NCI-H446 (cell line): ENCODE measurements at regions not wholly inside any gene's neighbourhood (a gene's known extent, or its start where the extent isn't known, plus 50 kb on each side); places are given as distances from the start of the nearest gene placed in this dataset.
"Not testable (repeated sequence)": the region's sequence is repeated elsewhere in the genome, so short reads cannot be mapped to it uniquely, and the experiment has no call there.

Source experiments
- DNase-seq, 2 experiments: peaks; one replicate each; lab custom pipeline; 2025; lab: John Stamatoyannopoulos, UW

- DNase-seq: no peak
Measured at GRCh38 chr11:83403691-83404389, 117.7 kb upstream of the CCDC90B start.

- DNase-seq: no peak
Measured at GRCh38 chr11:83401506-83402225, 115.5 kb upstream of the CCDC90B start.

GRCh38 chr11:83394331-83394730 is 108.2 kb upstream of the CCDC90B start:
- no peak for DNase-seq

- no peak for DNase-seq
Measured at GRCh38 chr11:83392556-83392955, 106.4 kb upstream of the CCDC90B start.

- no peak for DNase-seq
Measured at GRCh38 chr11:83389975-83390374, 103.8 kb upstream of the CCDC90B start.

- not testable (repeated sequence) for DNase-seq
Measured at GRCh38 chr11:83383838-83384237, 97.7 kb upstream of the CCDC90B start.

GRCh38 chr11:83374311-83374710 is 88.1 kb upstream of the CCDC90B start:
- DNase-seq: no peak

GRCh38 chr11:83371489-83371888 is 85.3 kb upstream of the CCDC90B start:
- no peak for DNase-seq

- no peak for DNase-seq
Measured at GRCh38 chr11:83367745-83368144, 81.6 kb upstream of the CCDC90B start.

- no peak for DNase-seq
Measured at GRCh38 chr11:83364500-83365045, 78.4 kb upstream of the CCDC90B start.

- DNase-seq: no peak
Measured at GRCh38 chr11:83363312-83363711, 77.1 kb upstream of the CCDC90B start.

- DNase-seq: no peak
Measured at GRCh38 chr11:83361831-83362230, 75.7 kb upstream of the CCDC90B start.

- peak in 1 of 2 experiments; percentile 4 for DNase-seq
Measured at GRCh38 chr11:83355391-83355790, 69.2 kb upstream of the CCDC90B start.

GRCh38 chr11:83350187-83350586 is 64.0 kb upstream of the CCDC90B start:
- no peak for DNase-seq

GRCh38 chr11:83349296-83349695 is 63.1 kb upstream of the CCDC90B start:
- peak; percentile 62 to 77 for DNase-seq

GRCh38 chr11:83346706-83347105 is 60.5 kb upstream of the CCDC90B start:
- DNase-seq: not testable (repeated sequence)

- not testable (repeated sequence) for DNase-seq
Measured at GRCh38 chr11:83344521-83344920, 58.4 kb upstream of the CCDC90B start.

- DNase-seq: no peak
Measured at GRCh38 chr11:83336993-83337392, 50.8 kb upstream of the CCDC90B start.
